DND-41 (cell line): ENCODE measurements at regions not wholly inside any gene's neighbourhood (a gene's known extent, or its start where the extent isn't known, plus 50 kb on each side); places are given as distances from the start of the nearest gene placed in this dataset.

ENCODE experiments used
- EZH2 ChIP-seq: IDR thresholded peaks from 3 replicates; pipeline ENCODE4 v1.6.1; 2012; ENCODE audit warnings: borderline replicate concordance, low read depth, mild to moderate bottlenecking, moderate library complexity, low read length, inconsistent platforms; ENCODE audit not compliant: severe bottlenecking
- TF ChIP-seq, protein P1 (sequence below): IDR thresholded peaks from 2 replicates; pipeline ENCODE4 v1.5.1; 2012; ENCODE audit warnings: borderline replicate concordance, low read length, moderate library complexity, mild to moderate bottlenecking; ENCODE audit not compliant: poor library complexity, severe bottlenecking; ENCODE audit errors: extremely low read depth

DNA sequence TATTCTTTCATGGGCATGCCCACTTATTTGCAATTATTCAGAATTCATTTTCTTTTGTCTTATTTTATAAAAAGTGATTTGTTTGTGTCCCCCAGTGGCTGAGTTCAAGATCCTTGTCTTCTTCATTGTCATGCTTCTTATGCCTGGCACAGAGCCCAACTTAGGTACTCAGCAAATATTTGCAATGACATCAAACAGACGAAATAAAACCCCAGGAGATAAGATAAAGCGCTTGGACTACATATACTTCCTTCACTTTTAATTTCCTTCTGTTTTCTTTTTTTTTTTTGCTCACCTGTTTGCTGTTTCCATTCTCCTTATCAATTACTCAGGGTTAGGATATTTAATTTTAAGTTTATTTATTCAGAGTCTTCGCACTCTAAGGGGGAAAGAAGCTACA, 225.0 kb downstream of the SDHAF3 start:
- TF ChIP-seq, protein P1, sequence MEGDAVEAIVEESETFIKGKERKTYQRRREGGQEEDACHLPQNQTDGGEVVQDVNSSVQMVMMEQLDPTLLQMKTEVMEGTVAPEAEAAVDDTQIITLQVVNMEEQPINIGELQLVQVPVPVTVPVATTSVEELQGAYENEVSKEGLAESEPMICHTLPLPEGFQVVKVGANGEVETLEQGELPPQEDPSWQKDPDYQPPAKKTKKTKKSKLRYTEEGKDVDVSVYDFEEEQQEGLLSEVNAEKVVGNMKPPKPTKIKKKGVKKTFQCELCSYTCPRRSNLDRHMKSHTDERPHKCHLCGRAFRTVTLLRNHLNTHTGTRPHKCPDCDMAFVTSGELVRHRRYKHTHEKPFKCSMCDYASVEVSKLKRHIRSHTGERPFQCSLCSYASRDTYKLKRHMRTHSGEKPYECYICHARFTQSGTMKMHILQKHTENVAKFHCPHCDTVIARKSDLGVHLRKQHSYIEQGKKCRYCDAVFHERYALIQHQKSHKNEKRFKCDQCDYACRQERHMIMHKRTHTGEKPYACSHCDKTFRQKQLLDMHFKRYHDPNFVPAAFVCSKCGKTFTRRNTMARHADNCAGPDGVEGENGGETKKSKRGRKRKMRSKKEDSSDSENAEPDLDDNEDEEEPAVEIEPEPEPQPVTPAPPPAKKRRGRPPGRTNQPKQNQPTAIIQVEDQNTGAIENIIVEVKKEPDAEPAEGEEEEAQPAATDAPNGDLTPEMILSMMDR, result no peak
- no peak for TF ChIP-seq EZH2
